ENCODE measurements at regions not wholly inside any gene's neighbourhood (a gene's known extent, or its start where the extent isn't known, plus 50 kb on each side); places are given as distances from the start of the nearest gene placed in this dataset.
A peak's percentile ranks its signal among the peaks of the same experiment; 100 is the strongest.

DNA sequence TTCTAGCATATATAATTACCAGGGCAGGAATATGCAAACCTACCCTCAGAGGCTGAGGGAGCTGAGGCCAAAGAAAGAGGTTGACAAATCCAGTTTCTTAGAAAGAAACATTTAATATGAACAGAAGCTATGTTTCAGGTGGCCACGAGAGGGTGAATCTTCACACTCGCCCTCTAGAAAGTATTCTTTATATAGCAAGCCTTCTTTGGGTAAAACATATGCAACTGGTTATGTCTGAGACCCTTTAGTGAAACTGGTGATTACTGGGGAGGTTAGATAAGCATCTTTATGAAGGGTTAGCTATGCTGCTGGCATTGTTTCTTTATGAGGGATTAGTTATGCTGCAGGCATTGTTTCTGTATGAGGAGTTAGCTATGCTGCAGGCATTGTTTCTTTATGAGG lies 50.7 kb upstream of the GOLGA6L2 start:
- H3K9me3 ChIP-seq (ENCODE audit: control insufficient read depth in 4 of 4, insufficient read depth in 3 of 4, low read length in 3 of 4): no peaks in the 10 kb centered on the region
- H3K27ac ChIP-seq (ENCODE audit: low read depth in 1 of 2, low read length in 1 of 2): no peak overlapping the region
- 2 to 12% methylated on average over 2 of the region's 2 CpGs for WGBS, 2 donors
- no peaks in the 10 kb centered on the region for H3K27me3 ChIP-seq (ENCODE audit: control insufficient read depth in 3 of 3, insufficient read depth in 3 of 3, low read length in 2 of 3)
- TF ChIP-seq, protein P1, sequence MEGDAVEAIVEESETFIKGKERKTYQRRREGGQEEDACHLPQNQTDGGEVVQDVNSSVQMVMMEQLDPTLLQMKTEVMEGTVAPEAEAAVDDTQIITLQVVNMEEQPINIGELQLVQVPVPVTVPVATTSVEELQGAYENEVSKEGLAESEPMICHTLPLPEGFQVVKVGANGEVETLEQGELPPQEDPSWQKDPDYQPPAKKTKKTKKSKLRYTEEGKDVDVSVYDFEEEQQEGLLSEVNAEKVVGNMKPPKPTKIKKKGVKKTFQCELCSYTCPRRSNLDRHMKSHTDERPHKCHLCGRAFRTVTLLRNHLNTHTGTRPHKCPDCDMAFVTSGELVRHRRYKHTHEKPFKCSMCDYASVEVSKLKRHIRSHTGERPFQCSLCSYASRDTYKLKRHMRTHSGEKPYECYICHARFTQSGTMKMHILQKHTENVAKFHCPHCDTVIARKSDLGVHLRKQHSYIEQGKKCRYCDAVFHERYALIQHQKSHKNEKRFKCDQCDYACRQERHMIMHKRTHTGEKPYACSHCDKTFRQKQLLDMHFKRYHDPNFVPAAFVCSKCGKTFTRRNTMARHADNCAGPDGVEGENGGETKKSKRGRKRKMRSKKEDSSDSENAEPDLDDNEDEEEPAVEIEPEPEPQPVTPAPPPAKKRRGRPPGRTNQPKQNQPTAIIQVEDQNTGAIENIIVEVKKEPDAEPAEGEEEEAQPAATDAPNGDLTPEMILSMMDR (IDR thresholded peaks at IDR 0.05; ENCODE audit: control extremely low read depth, extremely low read depth): no peak
- no peaks in the 10 kb centered on the region for H3K4me1 ChIP-seq (ENCODE audit: control insufficient read depth in 5 of 5, insufficient read depth in 5 of 5, low read length in 5 of 5)
- ATAC-seq (ENCODE audit: insufficient read depth, low FRiP score) (no peak), DNase-seq (peak in 1 of 3 donors; percentile 7)
- H3K36me3 ChIP-seq (ENCODE audit: control insufficient read depth in 4 of 4, insufficient read depth in 4 of 4, low read length in 4 of 4): no peaks in the 10 kb centered on the region
- no peak overlapping the region for H3K4me3 ChIP-seq
- H3K9ac ChIP-seq (ENCODE audit: insufficient read depth in 1 of 2, low read length in 2 of 2): no peak overlapping the region

Measured in lung (tissue), 11 donors.